ENCODE measurements at regions not wholly inside any gene's neighbourhood (a gene's known extent, or its start where the extent isn't known, plus 50 kb on each side); places are given as distances from the start of the nearest gene placed in this dataset.
"Not testable (repeated sequence)": the region's sequence is repeated elsewhere in the genome, so short reads cannot be mapped to it uniquely, and the experiment has no call there.

- Mint-ChIP-seq H3K4me3 (no peak overlapping the region), H3K36me3 (ENCODE audit: low read depth) (no peaks in the 10 kb centered on the region), H3K4me1 (ENCODE audit: low read depth) (no peaks in the 10 kb centered on the region), H3K27ac (no peak overlapping the region), H3K27me3 (no peaks in the 10 kb centered on the region), H3K9me3 (no peaks in the 10 kb centered on the region)
- no peak overlapping the region for H3K27ac ChIP-seq (ENCODE audit: low read depth in 1 of 2, low read length in 2 of 2)
- peaks cover 0 to under 1% of the 10 kb centered on the region in 2 experiments for H3K9me3 ChIP-seq (ENCODE audit: control insufficient read depth in 1 of 2, insufficient read depth in 1 of 2, low read length in 2 of 2)
- H3K4me3 ChIP-seq (ENCODE audit: low read length): no peak overlapping the region
- no peaks in the 10 kb centered on the region for H3K4me1 ChIP-seq (ENCODE audit: insufficient read depth, low read length)
- POLR2A ChIA-PET: no interaction called here
- peak; percentile 19 for TF ChIP-seq CTCF (IDR thresholded peaks at IDR 0.05)
- CTCF ChIA-PET: no interaction called here
- DNase-seq (peak in 1 of 14 experiments; percentile 1), ATAC-seq (ENCODE audit: poor library complexity) (no peak)
- H3K27me3 ChIP-seq (ENCODE audit: control insufficient read depth in 1 of 2, insufficient read depth in 2 of 2, low read length in 2 of 2): peaks cover 0 to under 1% of the 10 kb centered on the region in 2 experiments
- H3K36me3 ChIP-seq (ENCODE audit: insufficient read depth, low read length): no peaks in the 10 kb centered on the region
- intact Hi-C loops (cut with DNase I, micrococcal nuclease): no loop called here
Observed at GRCh38 chr2:138373993-138374408, 127.6 kb upstream of the SPOPL start.

GRCh38 chr2:138381373-138381772 lies 120.2 kb upstream of the SPOPL start:
- no peaks in the 10 kb centered on the region for H3K36me3 ChIP-seq (ENCODE audit: insufficient read depth, low read length)
- no peaks in the 10 kb centered on the region for H3K27me3 Mint-ChIP-seq
- no peaks in the 10 kb centered on the region for H3K36me3 Mint-ChIP-seq (ENCODE audit: low read depth)
- no peak for ATAC-seq (ENCODE audit: poor library complexity)
- H3K4me3 ChIP-seq (ENCODE audit: low read length): no peak overlapping the region
- H3K27me3 ChIP-seq (ENCODE audit: control insufficient read depth in 1 of 2, insufficient read depth in 2 of 2, low read length in 2 of 2): peaks cover 0 to 3% of the 10 kb centered on the region in 2 experiments
- POLR2A ChIA-PET: no interaction called here
- DNase-seq: no peak
- H3K9me3 ChIP-seq (ENCODE audit: control insufficient read depth in 1 of 2, insufficient read depth in 1 of 2, low read length in 2 of 2): peaks cover 0 to 8% of the 10 kb centered on the region in 2 experiments
- no peak overlapping the region for H3K27ac Mint-ChIP-seq
- no peaks in the 10 kb centered on the region for H3K4me1 ChIP-seq (ENCODE audit: insufficient read depth, low read length)
- H3K9me3 Mint-ChIP-seq: peaks cover 2% of the 10 kb centered on the region
- CTCF ChIA-PET: no interaction called here
- no peak overlapping the region for H3K4me3 Mint-ChIP-seq
- no peak overlapping the region for H3K27ac ChIP-seq (ENCODE audit: low read depth in 1 of 2, low read length in 2 of 2)
- H3K4me1 Mint-ChIP-seq (ENCODE audit: low read depth): no peaks in the 10 kb centered on the region
- intact Hi-C loops (cut with DNase I, micrococcal nuclease): no loop called here
- TF ChIP-seq CTCF (IDR thresholded peaks at IDR 0.05): no peak

GRCh38 chr2:138382672-138383071 lies 118.9 kb upstream of the SPOPL start:
- DNase-seq (no peak), ATAC-seq (ENCODE audit: poor library complexity) (no peak)
- peaks cover 2% of the 10 kb centered on the region for H3K9me3 Mint-ChIP-seq
- Histone ChIP-seq H3K4me1 (ENCODE audit: insufficient read depth, low read length) (no peaks in the 10 kb centered on the region), H3K27me3 (ENCODE audit: control insufficient read depth in 1 of 2, insufficient read depth in 2 of 2, low read length in 2 of 2) (peaks cover 0 to 3% of the 10 kb centered on the region in 2 experiments), H3K36me3 (ENCODE audit: insufficient read depth, low read length) (no peaks in the 10 kb centered on the region), H3K4me3 (ENCODE audit: low read length) (no peak overlapping the region), H3K27ac (ENCODE audit: low read depth in 1 of 2, low read length in 2 of 2) (no peak overlapping the region), H3K9me3 (ENCODE audit: control insufficient read depth in 1 of 2, insufficient read depth in 1 of 2, low read length in 2 of 2) (peaks cover 0 to 8% of the 10 kb centered on the region in 2 experiments)
- H3K27me3 Mint-ChIP-seq: no peaks in the 10 kb centered on the region
- POLR2A ChIA-PET: no interaction called here
- H3K36me3 Mint-ChIP-seq (ENCODE audit: low read depth): no peaks in the 10 kb centered on the region
- no peak for TF ChIP-seq CTCF (IDR thresholded peaks at IDR 0.05)
- no peak overlapping the region for H3K4me3 Mint-ChIP-seq
- CTCF ChIA-PET: no interaction called here
- no peaks in the 10 kb centered on the region for H3K4me1 Mint-ChIP-seq (ENCODE audit: low read depth)
- H3K27ac Mint-ChIP-seq: no peak overlapping the region
- intact Hi-C loops (cut with DNase I, micrococcal nuclease): no loop called here

GRCh38 chr2:138386191-138386590 lies 115.4 kb upstream of the SPOPL start:
- H3K9me3 Mint-ChIP-seq; H3K27ac Mint-ChIP-seq; H3K4me3 ChIP-seq (ENCODE audit: low read length); H3K27me3 Mint-ChIP-seq; H3K4me1 ChIP-seq (ENCODE audit: insufficient read depth, low read length); H3K27ac ChIP-seq (ENCODE audit: low read depth in 1 of 2, low read length in 2 of 2); H3K36me3 ChIP-seq (ENCODE audit: insufficient read depth, low read length); H3K36me3 Mint-ChIP-seq (ENCODE audit: low read depth); ATAC-seq (ENCODE audit: poor library complexity); H3K4me3 Mint-ChIP-seq; intact Hi-C loops (cut with DNase I, micrococcal nuclease); H3K27me3 ChIP-seq (ENCODE audit: control insufficient read depth in 1 of 2, insufficient read depth in 2 of 2, low read length in 2 of 2); DNase-seq; H3K9me3 ChIP-seq (ENCODE audit: control insufficient read depth in 1 of 2, insufficient read depth in 1 of 2, low read length in 2 of 2); CTCF ChIA-PET; POLR2A ChIA-PET; H3K4me1 Mint-ChIP-seq (ENCODE audit: low read depth): not testable (repeated sequence)

Measured in CD4-positive, alpha-beta T cell (primary cell).